ENCODE measurements at regions not wholly inside any gene's neighbourhood (a gene's known extent, or its start where the extent isn't known, plus 50 kb on each side); places are given as distances from the start of the nearest gene placed in this dataset.

DNA sequence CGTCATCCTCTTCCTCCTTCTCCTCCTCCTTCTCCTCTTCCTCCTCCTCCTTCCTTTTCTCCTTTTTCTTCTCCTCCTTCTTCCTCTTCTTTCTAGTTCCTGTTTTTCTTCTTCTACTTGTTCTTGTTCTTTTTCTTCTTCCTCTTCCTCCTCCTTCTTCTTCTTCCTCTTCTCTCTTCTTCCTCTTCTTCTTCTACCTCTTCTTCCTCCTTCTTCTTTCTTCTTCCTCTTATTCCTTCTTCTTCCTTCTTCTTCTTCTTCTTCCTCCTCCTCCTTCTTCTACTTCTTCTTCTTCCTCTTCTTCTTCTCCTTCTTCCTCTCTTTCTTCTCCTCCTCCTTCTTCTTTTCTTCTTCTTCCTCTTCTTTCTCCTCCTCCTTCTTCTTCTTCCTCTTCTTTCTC is 310.2 kb upstream of the LMCD1 start:
- H3K79me2 ChIP-seq (ENCODE audit: insufficient read depth, low read depth, low read length): no peaks in the 10 kb centered on the region
- no peaks in the 10 kb centered on the region for H3K36me3 ChIP-seq (ENCODE audit: insufficient read depth, low read length)
- no peaks in the 10 kb centered on the region for H3K4me1 ChIP-seq (ENCODE audit: insufficient read depth, low read length, poor library complexity, severe bottlenecking)
- ChIA-PET CTCF (ENCODE audit: unreplicated experiment) (no interaction called here), POLR2A (no interaction called here)
- H3K4me3 ChIP-seq (ENCODE audit: low read depth, low read length, poor library complexity, severe bottlenecking): no peak overlapping the region
- intact Hi-C loops (cut with micrococcal nuclease; ENCODE audit: unreplicated experiment): no loop called here
- H3K9me2 ChIP-seq (ENCODE audit: insufficient read depth, low read length): no peaks in the 10 kb centered on the region
- no peak overlapping the region for H3K27ac ChIP-seq (ENCODE audit: low read depth, low read length, poor library complexity, severe bottlenecking)
- no peak for DNase-seq (ENCODE audit: low spot score)
- BruUV-seq (replicated peaks): no TSS peak
- H3K9me3 ChIP-seq (ENCODE audit: low read length): no peaks in the 10 kb centered on the region
- no peaks in the 10 kb centered on the region for H4K20me1 ChIP-seq (ENCODE audit: insufficient read depth, low read length)
- H2AFZ ChIP-seq (ENCODE audit: low read length): no peak overlapping the region
- H3K4me2 ChIP-seq (ENCODE audit: low read length): no peak overlapping the region
- no peak for TF ChIP-seq CTCF (conservative IDR thresholded peaks at IDR 0.05; ENCODE audit: low read length)
- TF ChIP-seq EZH2phosphoT487 (IDR thresholded peaks at IDR 0.05; ENCODE audit: borderline replicate concordance, low read depth, low read length): no peak

GRCh38 chr3:8197384-8197783 is 304.2 kb upstream of the LMCD1 start:
- BruUV-seq (replicated peaks): no TSS peak

GRCh38 chr3:8198605-8199004 is 303.0 kb upstream of the LMCD1 start:
- Histone ChIP-seq H3K4me2 (ENCODE audit: low read length) (no peak overlapping the region), H3K36me3 (ENCODE audit: insufficient read depth, low read length) (no peaks in the 10 kb centered on the region), H3K4me3 (ENCODE audit: low read depth, low read length, poor library complexity, severe bottlenecking) (no peak overlapping the region), H3K27ac (ENCODE audit: low read depth, low read length, poor library complexity, severe bottlenecking) (no peak overlapping the region), H2AFZ (ENCODE audit: low read length) (no peak overlapping the region), H4K20me1 (ENCODE audit: insufficient read depth, low read length) (no peaks in the 10 kb centered on the region), H3K9me2 (ENCODE audit: insufficient read depth, low read length) (no peaks in the 10 kb centered on the region), H3K79me2 (ENCODE audit: insufficient read depth, low read depth, low read length) (no peaks in the 10 kb centered on the region), H3K9me3 (ENCODE audit: low read length) (no peaks in the 10 kb centered on the region), H3K4me1 (ENCODE audit: insufficient read depth, low read length, poor library complexity, severe bottlenecking) (no peaks in the 10 kb centered on the region)
- ChIA-PET CTCF (ENCODE audit: unreplicated experiment) (no interaction called here), POLR2A (no interaction called here)
- BruUV-seq (replicated peaks): no TSS peak
- DNase-seq (ENCODE audit: low spot score): no peak
- TF ChIP-seq CTCF (conservative IDR thresholded peaks at IDR 0.05; ENCODE audit: low read length): no peak
- TF ChIP-seq EZH2phosphoT487 (IDR thresholded peaks at IDR 0.05; ENCODE audit: borderline replicate concordance, low read depth, low read length): no peak
- intact Hi-C loops (cut with micrococcal nuclease; ENCODE audit: unreplicated experiment): no loop called here

More at GRCh38 chr3:8197384-8197783, 304.2 kb upstream of the LMCD1 start:
- no peak overlapping the region for H3K27ac ChIP-seq (ENCODE audit: low read depth, low read length, poor library complexity, severe bottlenecking)
- H3K4me1 ChIP-seq (ENCODE audit: insufficient read depth, low read length, poor library complexity, severe bottlenecking): no peaks in the 10 kb centered on the region
- H2AFZ ChIP-seq (ENCODE audit: low read length): no peak overlapping the region
- ChIA-PET CTCF (ENCODE audit: unreplicated experiment) (no interaction called here), POLR2A (no interaction called here)
- DNase-seq (ENCODE audit: low spot score): no peak
- no peak for TF ChIP-seq CTCF (conservative IDR thresholded peaks at IDR 0.05; ENCODE audit: low read length)
- TF ChIP-seq EZH2phosphoT487 (IDR thresholded peaks at IDR 0.05; ENCODE audit: borderline replicate concordance, low read depth, low read length): no peak
- H3K9me2 ChIP-seq (ENCODE audit: insufficient read depth, low read length): no peaks in the 10 kb centered on the region
- no peak overlapping the region for H3K4me2 ChIP-seq (ENCODE audit: low read length)
- H3K4me3 ChIP-seq (ENCODE audit: low read depth, low read length, poor library complexity, severe bottlenecking): no peak overlapping the region
- intact Hi-C loops (cut with micrococcal nuclease; ENCODE audit: unreplicated experiment): no loop called here
- no peaks in the 10 kb centered on the region for H3K9me3 ChIP-seq (ENCODE audit: low read length)
- no peaks in the 10 kb centered on the region for H4K20me1 ChIP-seq (ENCODE audit: insufficient read depth, low read length)
- no peaks in the 10 kb centered on the region for H3K36me3 ChIP-seq (ENCODE audit: insufficient read depth, low read length)
- H3K79me2 ChIP-seq (ENCODE audit: insufficient read depth, low read depth, low read length): no peaks in the 10 kb centered on the region

All from OCI-LY7 (cell line).